ENCODE measurements at regions not wholly inside any gene's neighbourhood (a gene's known extent, or its start where the extent isn't known, plus 50 kb on each side); places are given as distances from the start of the nearest gene placed in this dataset.

DNA sequence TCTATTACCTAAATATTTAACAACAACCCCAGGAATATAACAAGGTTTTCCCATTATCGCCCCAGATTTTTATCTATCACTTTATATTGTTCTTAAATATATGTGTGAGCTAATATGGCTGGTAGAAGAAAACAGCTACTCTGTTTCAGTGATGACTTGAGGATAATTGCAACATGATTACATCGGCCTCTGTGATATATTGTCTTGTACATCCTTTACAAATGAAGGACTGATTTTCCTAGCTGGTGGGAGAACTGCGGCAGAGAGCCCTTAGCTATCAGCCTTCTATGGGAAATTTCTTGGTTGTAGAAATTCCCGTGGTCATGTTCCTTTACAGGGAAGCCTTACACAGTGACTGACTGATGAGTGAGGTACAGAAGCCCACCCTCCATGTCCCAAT lies 110.9 kb upstream of the ZNF717 start:
- TF ChIP-seq, protein P1, sequence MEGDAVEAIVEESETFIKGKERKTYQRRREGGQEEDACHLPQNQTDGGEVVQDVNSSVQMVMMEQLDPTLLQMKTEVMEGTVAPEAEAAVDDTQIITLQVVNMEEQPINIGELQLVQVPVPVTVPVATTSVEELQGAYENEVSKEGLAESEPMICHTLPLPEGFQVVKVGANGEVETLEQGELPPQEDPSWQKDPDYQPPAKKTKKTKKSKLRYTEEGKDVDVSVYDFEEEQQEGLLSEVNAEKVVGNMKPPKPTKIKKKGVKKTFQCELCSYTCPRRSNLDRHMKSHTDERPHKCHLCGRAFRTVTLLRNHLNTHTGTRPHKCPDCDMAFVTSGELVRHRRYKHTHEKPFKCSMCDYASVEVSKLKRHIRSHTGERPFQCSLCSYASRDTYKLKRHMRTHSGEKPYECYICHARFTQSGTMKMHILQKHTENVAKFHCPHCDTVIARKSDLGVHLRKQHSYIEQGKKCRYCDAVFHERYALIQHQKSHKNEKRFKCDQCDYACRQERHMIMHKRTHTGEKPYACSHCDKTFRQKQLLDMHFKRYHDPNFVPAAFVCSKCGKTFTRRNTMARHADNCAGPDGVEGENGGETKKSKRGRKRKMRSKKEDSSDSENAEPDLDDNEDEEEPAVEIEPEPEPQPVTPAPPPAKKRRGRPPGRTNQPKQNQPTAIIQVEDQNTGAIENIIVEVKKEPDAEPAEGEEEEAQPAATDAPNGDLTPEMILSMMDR (IDR thresholded peaks at IDR 0.05): no peak
- no peak for TF ChIP-seq ZFX (IDR thresholded peaks at IDR 0.05; ENCODE audit: borderline replicate concordance)
